GM21526 (cell line): ENCODE measurements at regions not wholly inside any gene's neighbourhood (a gene's known extent, or its start where the extent isn't known, plus 50 kb on each side); places are given as distances from the start of the nearest gene placed in this dataset.
A peak's percentile ranks its signal among the peaks of the same experiment; 100 is the strongest.
"Not testable (repeated sequence)": the region's sequence is repeated elsewhere in the genome, so short reads cannot be mapped to it uniquely, and the experiment has no call there.

Experiments
- ATAC-seq: cut with Tn5 transposase; IDR thresholded peaks from one replicate; pipeline ENCODE4 v1.9.1; 2021; ENCODE audit warnings: moderate library complexity; ENCODE audit not compliant: unreplicated experiment, low FRiP score

- not testable (repeated sequence) for ATAC-seq
These were observed 116.1 kb upstream of the PREP start for GRCh38 chr6:105518993-105519392.

GRCh38 chr6:105515054-105515453 lies 112.2 kb upstream of the PREP start:
- ATAC-seq = no peak

- no peak for ATAC-seq
These were observed 111.4 kb upstream of the PREP start for GRCh38 chr6:105514306-105514705.

- no peak for ATAC-seq
These were observed 108.8 kb upstream of the PREP start for GRCh38 chr6:105511639-105512038.

GRCh38 chr6:105510746-105511145 lies 107.9 kb upstream of the PREP start:
- no peak for ATAC-seq

- ATAC-seq = no peak
These were observed 106.8 kb upstream of the PREP start for GRCh38 chr6:105509506-105510331.

- ATAC-seq = no peak
These were observed 104.9 kb upstream of the PREP start for GRCh38 chr6:105507811-105508210.

- ATAC-seq = no peak
These were observed 101.8 kb upstream of the PREP start for GRCh38 chr6:105504706-105505105.

- ATAC-seq = no peak
These were observed 100.8 kb upstream of the PREP start for GRCh38 chr6:105503641-105504040.

- no peak for ATAC-seq
These were observed 99.0 kb upstream of the PREP start for GRCh38 chr6:105501826-105502344.

- no peak for ATAC-seq
These were observed 98.4 kb upstream of the PREP start for GRCh38 chr6:105501246-105501645.

- ATAC-seq = no peak
These were observed 97.8 kb upstream of the PREP start for GRCh38 chr6:105500693-105501092.

- ATAC-seq = no peak
These were observed 97.0 kb upstream of the PREP start for GRCh38 chr6:105499931-105500330.

- no peak for ATAC-seq
These were observed 96.4 kb upstream of the PREP start for GRCh38 chr6:105499136-105499870.

GRCh38 chr6:105497549-105497948 lies 94.7 kb upstream of the PREP start:
- ATAC-seq = no peak

GRCh38 chr6:105495515-105495914 lies 92.6 kb upstream of the PREP start:
- ATAC-seq = no peak

- no peak for ATAC-seq
These were observed 91.8 kb upstream of the PREP start for GRCh38 chr6:105494688-105495087.

GRCh38 chr6:105493736-105494135 lies 90.9 kb upstream of the PREP start:
- ATAC-seq = peak; percentile 21

- ATAC-seq = peak; percentile 79
These were observed 90.1 kb upstream of the PREP start for GRCh38 chr6:105492706-105493673.

- no peak for ATAC-seq
These were observed 86.3 kb upstream of the PREP start for GRCh38 chr6:105489216-105489530.
